ENCODE measurements at regions not wholly inside any gene's neighbourhood (a gene's known extent, or its start where the extent isn't known, plus 50 kb on each side); places are given as distances from the start of the nearest gene placed in this dataset.

GRCh38 chr11:116192509-116193210 lies 580.1 kb downstream of the BUD13 start:
- no peak for TF ChIP-seq CTCF (conservative IDR thresholded peaks at IDR 0.05 in 1 of 2, IDR thresholded peaks at IDR 0.05 in 1 of 2; ENCODE audit: extremely low read depth in 1 of 2, insufficient read depth in 1 of 2, low read depth in 1 of 2, low read length in 2 of 2)
- no peak for TF ChIP-seq EZH2 (IDR thresholded peaks at IDR 0.05; ENCODE audit: borderline replicate concordance, low read length)

Measured in mammary epithelial cell (primary cell).